ENCODE measurements at regions not wholly inside any gene's neighbourhood (a gene's known extent, or its start where the extent isn't known, plus 50 kb on each side); places are given as distances from the start of the nearest gene placed in this dataset.

DNA sequence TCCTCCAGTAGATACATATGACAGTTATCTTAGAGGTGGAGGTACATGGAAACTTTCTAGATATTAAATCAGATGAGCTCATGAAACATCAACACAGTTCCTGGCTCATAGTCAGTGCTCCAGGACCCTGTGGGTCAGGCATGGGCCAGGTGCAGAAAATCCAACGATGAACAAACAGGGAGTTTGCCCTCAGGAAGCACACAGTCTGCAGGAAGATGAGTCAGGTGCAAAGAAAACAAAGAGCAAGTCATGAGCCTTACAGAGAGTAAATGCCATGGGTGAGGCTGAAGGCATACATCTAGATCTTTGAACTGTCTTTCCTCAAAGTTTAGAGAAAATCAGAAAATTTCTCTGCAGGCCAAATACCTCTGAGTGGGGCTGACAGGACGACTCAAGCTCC, 184.2 kb upstream of the TPM1 start:
- TF ChIP-seq CTCF (conservative IDR thresholded peaks at IDR 0.05 in 1 of 2, IDR thresholded peaks at IDR 0.05 in 1 of 2; ENCODE audit: low read depth in 1 of 2, low read length in 2 of 2), result no peak
- TF ChIP-seq EZH2 (IDR thresholded peaks at IDR 0.05; ENCODE audit: low read length, missing control alignments), result no peak

Measured in fibroblast of lung (primary cell).